ENCODE measurements at regions not wholly inside any gene's neighbourhood (a gene's known extent, or its start where the extent isn't known, plus 50 kb on each side); places are given as distances from the start of the nearest gene placed in this dataset.

GRCh38 chr2:179322289-179322688 is 57.7 kb upstream of the SESTD1 start:
- TF ChIP-seq, protein P1, sequence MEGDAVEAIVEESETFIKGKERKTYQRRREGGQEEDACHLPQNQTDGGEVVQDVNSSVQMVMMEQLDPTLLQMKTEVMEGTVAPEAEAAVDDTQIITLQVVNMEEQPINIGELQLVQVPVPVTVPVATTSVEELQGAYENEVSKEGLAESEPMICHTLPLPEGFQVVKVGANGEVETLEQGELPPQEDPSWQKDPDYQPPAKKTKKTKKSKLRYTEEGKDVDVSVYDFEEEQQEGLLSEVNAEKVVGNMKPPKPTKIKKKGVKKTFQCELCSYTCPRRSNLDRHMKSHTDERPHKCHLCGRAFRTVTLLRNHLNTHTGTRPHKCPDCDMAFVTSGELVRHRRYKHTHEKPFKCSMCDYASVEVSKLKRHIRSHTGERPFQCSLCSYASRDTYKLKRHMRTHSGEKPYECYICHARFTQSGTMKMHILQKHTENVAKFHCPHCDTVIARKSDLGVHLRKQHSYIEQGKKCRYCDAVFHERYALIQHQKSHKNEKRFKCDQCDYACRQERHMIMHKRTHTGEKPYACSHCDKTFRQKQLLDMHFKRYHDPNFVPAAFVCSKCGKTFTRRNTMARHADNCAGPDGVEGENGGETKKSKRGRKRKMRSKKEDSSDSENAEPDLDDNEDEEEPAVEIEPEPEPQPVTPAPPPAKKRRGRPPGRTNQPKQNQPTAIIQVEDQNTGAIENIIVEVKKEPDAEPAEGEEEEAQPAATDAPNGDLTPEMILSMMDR (IDR thresholded peaks at IDR 0.05) = no peak
- no peak for TF ChIP-seq POLR2AphosphoS5 (IDR thresholded peaks at IDR 0.05)
- TF ChIP-seq POLR2A (IDR thresholded peaks at IDR 0.05) = no peak
